22Rv1 (cell line): ENCODE measurements at regions not wholly inside any gene's neighbourhood (a gene's known extent, or its start where the extent isn't known, plus 50 kb on each side); places are given as distances from the start of the nearest gene placed in this dataset.

ENCODE experiments used
- H3K27ac ChIP-seq: fragments of 450-650 bp; 2 replicates; pipeline ENCODE4 v1.5.1; 2017
- CTCF ChIP-seq: fragments of 450-650 bp; IDR thresholded peaks from 2 replicates; pipeline ENCODE4 v1.5.1; 2017; ENCODE audit warnings: mild to moderate bottlenecking
- ZFX ChIP-seq: fragments of 450-650 bp; IDR thresholded peaks from 2 replicates; pipeline ENCODE4 v1.6.1; 2017; ENCODE audit warnings: antibody characterized with exemption, borderline replicate concordance

GRCh38 chr15:93200837-93201226 lies 111.8 kb upstream of the RGMA start:
- H3K27ac ChIP-seq = no peak overlapping the region
- TF ChIP-seq CTCF (no peak), ZFX (no peak)

GRCh38 chr15:93200081-93200836 lies 111.2 kb upstream of the RGMA start:
- H3K27ac ChIP-seq = no peak overlapping the region
- TF ChIP-seq ZFX (no peak), CTCF (no peak)

- H3K27ac ChIP-seq = no peak overlapping the region
- TF ChIP-seq ZFX (no peak), CTCF (no peak)
Measured at GRCh38 chr15:93196135-93196670, 107.2 kb upstream of the RGMA start.

GRCh38 chr15:93195109-93195508 lies 106.1 kb upstream of the RGMA start:
- H3K27ac ChIP-seq = no peak overlapping the region
- TF ChIP-seq CTCF = no peak
- no peak for TF ChIP-seq ZFX

GRCh38 chr15:93190238-93190637 lies 101.2 kb upstream of the RGMA start:
- TF ChIP-seq ZFX = no peak
- H3K27ac ChIP-seq = no peak overlapping the region

- TF ChIP-seq ZFX = no peak
- no peak for TF ChIP-seq CTCF
- H3K27ac ChIP-seq = no peak overlapping the region
Measured at GRCh38 chr15:93189561-93189960, 100.5 kb upstream of the RGMA start.

GRCh38 chr15:93188236-93188635 lies 99.2 kb upstream of the RGMA start:
- no peak overlapping the region for H3K27ac ChIP-seq
- TF ChIP-seq CTCF = no peak
- no peak for TF ChIP-seq ZFX

GRCh38 chr15:93185796-93186195 lies 96.8 kb upstream of the RGMA start:
- TF ChIP-seq ZFX = no peak
- no peak for TF ChIP-seq CTCF
- H3K27ac ChIP-seq = no peak overlapping the region
